Osteoblast (primary cell): ENCODE measurements at regions not wholly inside any gene's neighbourhood (a gene's known extent, or its start where the extent isn't known, plus 50 kb on each side); places are given as distances from the start of the nearest gene placed in this dataset.

Experiments used
- DNase-seq: peaks from one replicate; pipeline ENCODE4 v3.0.0; 2011; ENCODE audit warnings: low spot score, mixed read lengths; ENCODE audit not compliant: insufficient read length; ENCODE audit errors: missing footprints
- H2AFZ ChIP-seq: 2 replicates; pipeline ENCODE4 v1.6.0; 2011; ENCODE audit warnings: mild to moderate bottlenecking, low read length
- H3K27ac ChIP-seq: 2 replicates; pipeline ENCODE4 v1.5.1; 2011; ENCODE audit warnings: mild to moderate bottlenecking, low read depth, low read length, moderate library complexity
- H3K27me3 ChIP-seq: 2 replicates; pipeline ENCODE4 v1.6.0; 2012; ENCODE audit warnings: mild to moderate bottlenecking, control low read depth, inconsistent platforms, low read length, moderate library complexity; ENCODE audit not compliant: insufficient read depth
- H3K36me3 ChIP-seq: 2 replicates; pipeline ENCODE4 v1.5.1; 2011; ENCODE audit warnings: mild to moderate bottlenecking, low read length, control low read depth, moderate library complexity; ENCODE audit not compliant: insufficient read depth
- H3K4me1 ChIP-seq: 2 replicates; pipeline ENCODE4 v1.5.1; 2011; ENCODE audit warnings: mild to moderate bottlenecking, low read length, control low read depth, moderate library complexity; ENCODE audit not compliant: insufficient read depth
- H3K4me2 ChIP-seq: 2 replicates; pipeline ENCODE4 v1.6.0; 2011; ENCODE audit warnings: mild to moderate bottlenecking, low read length; ENCODE audit not compliant: insufficient read depth
- H3K4me3 ChIP-seq: fragments of 200-600 bp; sonication (generic); 3 replicates; pipeline ENCODE4 v1.5.1; 2012; ENCODE audit warnings: mild to moderate bottlenecking, low read length, inconsistent platforms; ENCODE audit not compliant: insufficient read depth
- H3K79me2 ChIP-seq: 2 replicates; pipeline ENCODE4 v1.6.0; 2012; ENCODE audit warnings: mild to moderate bottlenecking, low read length, control low read depth, inconsistent platforms; ENCODE audit not compliant: insufficient read depth
- H3K9me3 ChIP-seq: 2 replicates; pipeline ENCODE4 v1.5.1; 2011; ENCODE audit warnings: low read depth, low read length, control low read depth
- H4K20me1 ChIP-seq: 2 replicates; pipeline ENCODE4 v1.6.0; 2012; ENCODE audit warnings: mild to moderate bottlenecking, low read length, control low read depth; ENCODE audit not compliant: insufficient read depth
- CTCF ChIP-seq: IDR thresholded peaks from 2 replicates; pipeline ENCODE4 v1.5.1; 2011; ENCODE audit warnings: mild to moderate bottlenecking, low read depth, low read length, moderate library complexity; ENCODE audit errors: extremely low read depth

DNA sequence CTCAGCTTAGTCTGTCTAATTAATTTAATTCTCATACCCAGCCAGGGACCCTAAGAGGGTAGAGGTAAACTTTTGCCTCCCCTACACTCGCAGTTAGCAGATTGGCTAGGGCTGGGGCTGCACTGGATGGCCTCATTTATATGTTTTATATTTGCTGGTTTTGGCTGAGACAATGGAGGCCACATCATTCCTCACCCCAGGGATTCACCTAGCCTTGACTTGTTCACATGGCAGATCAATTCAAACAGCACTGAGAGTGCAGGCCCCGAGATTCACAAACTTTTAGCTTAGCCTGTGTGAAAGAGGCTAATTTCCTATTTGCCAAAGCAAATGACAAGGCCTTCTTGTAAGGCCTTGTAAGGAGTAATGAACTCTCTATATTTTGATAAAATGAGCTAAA, 844.4 kb downstream of the ARAP2 start:
- no peak for TF ChIP-seq CTCF

GRCh38 chr4:35423104-35423503, 821.2 kb downstream of the ARAP2 start:
- Histone ChIP-seq H3K4me2 (no peak overlapping the region), H3K36me3 (no peaks in the 10 kb centered on the region), H2AFZ (no peak overlapping the region), H3K27ac (no peak overlapping the region), H4K20me1 (no peaks in the 10 kb centered on the region), H3K27me3 (no peaks in the 10 kb centered on the region), H3K4me1 (no peaks in the 10 kb centered on the region), H3K79me2 (no peaks in the 10 kb centered on the region), H3K4me3 (no peak overlapping the region), H3K9me3 (no peaks in the 10 kb centered on the region)
- TF ChIP-seq CTCF: no peak
- no peak for DNase-seq

More for the DNA sequence above, 844.4 kb downstream of the ARAP2 start:
- no peak overlapping the region for H3K27ac ChIP-seq
- no peaks in the 10 kb centered on the region for H3K27me3 ChIP-seq
- H3K4me1 ChIP-seq: no peaks in the 10 kb centered on the region
- H3K9me3 ChIP-seq: peaks cover 3% of the 10 kb centered on the region
- H3K4me2 ChIP-seq: no peak overlapping the region
- no peak for DNase-seq
- no peaks in the 10 kb centered on the region for H3K79me2 ChIP-seq
- H2AFZ ChIP-seq: no peak overlapping the region
- no peaks in the 10 kb centered on the region for H3K36me3 ChIP-seq
- H4K20me1 ChIP-seq: no peaks in the 10 kb centered on the region
- H3K4me3 ChIP-seq: no peak overlapping the region

DNA sequence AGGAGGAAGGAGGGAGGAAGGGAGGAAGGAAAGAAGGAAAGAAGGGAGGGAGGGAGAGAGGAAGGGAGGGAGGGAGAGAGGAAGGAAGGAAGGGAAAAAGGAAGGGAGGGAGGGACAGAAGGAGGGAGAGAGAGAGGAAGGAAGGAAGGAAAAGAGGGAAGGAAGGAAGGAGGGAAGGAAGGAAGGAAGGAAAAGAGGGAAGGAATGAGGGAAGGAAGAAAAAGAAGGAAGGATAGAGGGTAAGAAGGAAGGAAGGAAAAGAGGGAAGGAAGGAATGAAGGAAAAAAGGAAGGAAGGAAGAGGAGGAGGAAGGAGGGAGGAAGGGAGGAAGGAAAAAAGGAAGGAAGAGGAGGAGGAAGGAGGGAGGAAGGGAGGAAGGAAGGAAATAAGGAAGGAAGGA, 796.8 kb downstream of the ARAP2 start:
- H3K27me3 ChIP-seq: no peaks in the 10 kb centered on the region
- no peak for TF ChIP-seq CTCF
- no peak overlapping the region for H3K4me3 ChIP-seq
- H3K79me2 ChIP-seq: no peaks in the 10 kb centered on the region
- H3K4me2 ChIP-seq: no peak overlapping the region
- DNase-seq: no peak
- H3K36me3 ChIP-seq: no peaks in the 10 kb centered on the region
- no peak overlapping the region for H3K27ac ChIP-seq
- no peaks in the 10 kb centered on the region for H3K4me1 ChIP-seq
- no peaks in the 10 kb centered on the region for H3K9me3 ChIP-seq
- no peaks in the 10 kb centered on the region for H4K20me1 ChIP-seq
- no peak overlapping the region for H2AFZ ChIP-seq

GRCh38 chr4:35459045-35459444, 785.3 kb downstream of the ARAP2 start:
- no peak overlapping the region for H3K4me2 ChIP-seq
- no peaks in the 10 kb centered on the region for H3K4me1 ChIP-seq
- H3K4me3 ChIP-seq: no peak overlapping the region
- no peaks in the 10 kb centered on the region for H3K36me3 ChIP-seq
- no peaks in the 10 kb centered on the region for H3K9me3 ChIP-seq
- no peak for TF ChIP-seq CTCF
- no peaks in the 10 kb centered on the region for H4K20me1 ChIP-seq
- H3K27ac ChIP-seq: no peak overlapping the region
- DNase-seq: no peak
- H3K27me3 ChIP-seq: no peaks in the 10 kb centered on the region
- no peaks in the 10 kb centered on the region for H3K79me2 ChIP-seq
- H2AFZ ChIP-seq: no peak overlapping the region
